GM12878 (cell line): ENCODE measurements at regions not wholly inside any gene's neighbourhood (a gene's known extent, or its start where the extent isn't known, plus 50 kb on each side); places are given as distances from the start of the nearest gene placed in this dataset.

Source experiments
- ATF3 ChIP-seq: IDR thresholded peaks from 2 replicates; pipeline ENCODE4 v1.6.1; 2011; ENCODE audit warnings: low read depth, mild to moderate bottlenecking, low read length, moderate library complexity, borderline replicate concordance; ENCODE audit errors: extremely low read depth
- CBFB ChIP-seq: IDR thresholded peaks from 2 replicates; pipeline ENCODE4 v1.6.1; 2016; ENCODE audit warnings: antibody characterized with exemption, low read depth
- KDM1A ChIP-seq: fragments of 200-600 bp; sonication (generic); IDR thresholded peaks from 2 replicates; pipeline ENCODE4 v1.6.1; 2016; ENCODE audit warnings: borderline replicate concordance
- MAX ChIP-seq: IDR thresholded peaks from 2 replicates; pipeline ENCODE4 v1.6.1; 2012; ENCODE audit warnings: low read depth, low read length, improper control_type of control experiment
- NFIC ChIP-seq: IDR thresholded peaks from 2 replicates; pipeline ENCODE4 v1.6.1; 2012; ENCODE audit warnings: low read depth, mild to moderate bottlenecking, inconsistent platforms, low read length, moderate library complexity
- NR2C2 ChIP-seq: IDR thresholded peaks from 2 replicates; pipeline ENCODE4 v1.6.1; 2011; ENCODE audit warnings: borderline replicate concordance, low read depth; ENCODE audit not compliant: control insufficient read depth, insufficient read length
- NRF1 ChIP-seq: conservative IDR thresholded peaks from 2 replicates; pipeline ENCODE4 v1.6.1; 2011; ENCODE audit warnings: mild to moderate bottlenecking, low read depth, low read length, improper control_type of control experiment
- SREBF1 ChIP-seq: IDR thresholded peaks from 2 replicates; pipeline ENCODE4 v1.6.1; 2012; ENCODE audit warnings: mild to moderate bottlenecking, low read length
- TAF1 ChIP-seq: IDR thresholded peaks from 2 replicates; pipeline ENCODE4 v1.6.1; 2011; ENCODE audit warnings: mild to moderate bottlenecking, low read depth, low read length, borderline replicate concordance
- WRNIP1 ChIP-seq: IDR thresholded peaks from 2 replicates; pipeline ENCODE4 v1.6.1; 2011; ENCODE audit warnings: low read depth, low read length, improper control_type of control experiment, borderline replicate concordance
- ZZZ3 ChIP-seq: IDR thresholded peaks from 2 replicates; pipeline ENCODE4 v1.6.1; 2011; ENCODE audit warnings: low read depth; ENCODE audit not compliant: control insufficient read depth, insufficient read length
- TF ChIP-seq, protein P1 (sequence below), 3 experiments: IDR thresholded peaks in 2 of 3; conservative IDR thresholded peaks in 1 of 3; 2 replicates each; pipeline ENCODE4 v1.5.1; 2011; ENCODE audit warnings: low read depth in 3 of 3, low read length in 3 of 3, mild to moderate bottlenecking in 3 of 3, control low read depth in 2 of 3, moderate library complexity in 2 of 3, inconsistent platforms in 1 of 3, mixed read lengths in 1 of 3; ENCODE audit not compliant: control insufficient read depth in 2 of 3, insufficient read depth in 1 of 3; ENCODE audit errors: extremely low read depth in 1 of 3

DNA sequence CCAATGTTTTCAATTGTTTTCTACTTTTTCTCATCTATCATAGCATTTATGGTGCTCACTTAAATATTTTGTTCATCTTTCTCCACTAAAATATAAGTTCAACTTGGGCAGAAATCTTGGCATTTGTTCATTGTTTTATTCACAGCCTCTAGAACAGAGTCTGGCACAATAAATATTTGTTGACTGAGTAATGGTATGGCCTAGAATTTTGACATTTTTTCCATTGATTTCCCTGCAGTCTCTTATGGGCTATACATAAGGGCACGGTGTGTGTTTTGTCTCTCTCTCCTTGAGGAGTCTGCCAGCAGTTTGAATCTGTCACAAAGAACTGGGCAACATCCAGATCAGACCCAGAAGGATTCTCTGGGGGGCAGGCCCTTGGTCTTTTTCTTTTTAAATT lies 379.7 kb downstream of the TMEM38B start:
- TF ChIP-seq, protein P1, sequence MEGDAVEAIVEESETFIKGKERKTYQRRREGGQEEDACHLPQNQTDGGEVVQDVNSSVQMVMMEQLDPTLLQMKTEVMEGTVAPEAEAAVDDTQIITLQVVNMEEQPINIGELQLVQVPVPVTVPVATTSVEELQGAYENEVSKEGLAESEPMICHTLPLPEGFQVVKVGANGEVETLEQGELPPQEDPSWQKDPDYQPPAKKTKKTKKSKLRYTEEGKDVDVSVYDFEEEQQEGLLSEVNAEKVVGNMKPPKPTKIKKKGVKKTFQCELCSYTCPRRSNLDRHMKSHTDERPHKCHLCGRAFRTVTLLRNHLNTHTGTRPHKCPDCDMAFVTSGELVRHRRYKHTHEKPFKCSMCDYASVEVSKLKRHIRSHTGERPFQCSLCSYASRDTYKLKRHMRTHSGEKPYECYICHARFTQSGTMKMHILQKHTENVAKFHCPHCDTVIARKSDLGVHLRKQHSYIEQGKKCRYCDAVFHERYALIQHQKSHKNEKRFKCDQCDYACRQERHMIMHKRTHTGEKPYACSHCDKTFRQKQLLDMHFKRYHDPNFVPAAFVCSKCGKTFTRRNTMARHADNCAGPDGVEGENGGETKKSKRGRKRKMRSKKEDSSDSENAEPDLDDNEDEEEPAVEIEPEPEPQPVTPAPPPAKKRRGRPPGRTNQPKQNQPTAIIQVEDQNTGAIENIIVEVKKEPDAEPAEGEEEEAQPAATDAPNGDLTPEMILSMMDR (IDR thresholded peaks at IDR 0.05 in 2 of 3, conservative IDR thresholded peaks at IDR 0.05 in 1 of 3; ENCODE audit: control insufficient read depth in 2 of 3, extremely low read depth in 1 of 3, insufficient read depth in 1 of 3, low read depth in 3 of 3, low read length in 3 of 3): no peak
- TF ChIP-seq SREBF1 (no peak), KDM1A (no peak), WRNIP1 (no peak), CBFB (no peak), NRF1 (no peak), NR2C2 (no peak), ATF3 (no peak), TAF1 (no peak), ZZZ3 (no peak), MAX (no peak), NFIC (no peak)
